CD14-positive monocyte (primary cell): ENCODE measurements at regions not wholly inside any gene's neighbourhood (a gene's known extent, or its start where the extent isn't known, plus 50 kb on each side); places are given as distances from the start of the nearest gene placed in this dataset.

Experiments used
- DNase-seq, 3 donors: peaks; one replicate each; pipeline ENCODE4 v3.0.0-alpha.2; 2011 to 2022
- H2AFZ ChIP-seq: 2 replicates; pipeline ENCODE4 v1.6.0; 2012; ENCODE audit warnings: mild to moderate bottlenecking, low read depth, low read length, inconsistent platforms; ENCODE audit not compliant: insufficient read depth, poor library complexity, severe bottlenecking
- H3K27ac ChIP-seq, 2 donors: 1 replicate in 1 of 2; 2 replicates in 1 of 2; pipeline ENCODE4 v1.5.1; 2012 to 2013; ENCODE audit warnings: low read length in 2 of 2, control low read depth in 1 of 2, inconsistent platforms in 1 of 2, low read depth in 1 of 2, mild to moderate bottlenecking in 1 of 2
- H3K27me3 ChIP-seq, 2 donors: one replicate each; pipeline versions ENCODE4 v1.6.0 to v1.6.1; 2011 to 2013; ENCODE audit warnings: low read length in 2 of 2; ENCODE audit not compliant: control insufficient read depth in 2 of 2, insufficient read depth in 2 of 2
- H3K36me3 ChIP-seq, 2 donors: replicated peaks in 1 of 2; 1 replicate in 1 of 2; 2 replicates in 1 of 2; pipeline versions ENCODE4 v1.5.1 to v1.6.1; 2012 to 2013; ENCODE audit warnings: low read length in 2 of 2, control low read depth in 1 of 2, inconsistent platforms in 1 of 2, mild to moderate bottlenecking in 1 of 2; ENCODE audit not compliant: insufficient read depth in 2 of 2, control insufficient read depth in 1 of 2
- H3K4me1 ChIP-seq, 2 donors: 1 replicate in 1 of 2; 2 replicates in 1 of 2; pipeline versions ENCODE4 v1.5.1 to v1.6.1; 2012 to 2013; ENCODE audit warnings: low read length in 2 of 2, control low read depth in 1 of 2, inconsistent platforms in 1 of 2, mild to moderate bottlenecking in 1 of 2, moderate library complexity in 1 of 2; ENCODE audit not compliant: insufficient read depth in 2 of 2, control insufficient read depth in 1 of 2
- H3K4me2 ChIP-seq: replicated peaks from 2 replicates; pipeline ENCODE3; 2012; ENCODE audit warnings: low read length, moderate library complexity, mild to moderate bottlenecking; ENCODE audit not compliant: poor library complexity, severe bottlenecking; ENCODE audit errors: extremely low read depth
- H3K4me3 ChIP-seq, 3 experiments: fragments of 200-600 bp in 1 of 3; sonication (generic) in 1 of 3; replicated peaks in 1 of 3; 1 replicate in 2 of 3; 2 replicates in 1 of 3; pipeline ENCODE4 v1.5.1; 2011 to 2013; ENCODE audit warnings: low read length in 3 of 3, mild to moderate bottlenecking in 3 of 3, control low read depth in 2 of 3, low read depth in 2 of 3, inconsistent platforms in 1 of 3, moderate library complexity in 1 of 3
- H3K79me2 ChIP-seq: 2 replicates; pipeline ENCODE4 v1.6.0; 2012; ENCODE audit warnings: mild to moderate bottlenecking, control low read depth, inconsistent platforms, low read length, moderate library complexity; ENCODE audit not compliant: insufficient read depth
- H3K9ac ChIP-seq: 2 replicates; pipeline ENCODE4 v1.6.0; 2017; ENCODE audit warnings: low read length, mild to moderate bottlenecking; ENCODE audit not compliant: insufficient read depth, poor library complexity, severe bottlenecking
- H3K9me3 ChIP-seq, 2 donors: replicated peaks in 1 of 2; 1 replicate in 1 of 2; 2 replicates in 1 of 2; pipeline versions ENCODE4 v1.5.1 to v1.6.1; 2012 to 2013; ENCODE audit warnings: low read length in 2 of 2, control low read depth in 1 of 2; ENCODE audit not compliant: control insufficient read depth in 1 of 2, insufficient read depth in 1 of 2
- H4K20me1 ChIP-seq: 2 replicates; pipeline ENCODE4 v1.6.0; 2012; ENCODE audit warnings: mild to moderate bottlenecking, low read length, control low read depth, moderate library complexity; ENCODE audit not compliant: insufficient read depth
- H3K27ac Mint-ChIP-seq, 7 donors: one replicate each; pipeline ENCODE4 v1.8.0; 2020; ENCODE audit warnings: mild to moderate bottlenecking in 7 of 7, mixed read lengths in 7 of 7, moderate library complexity in 6 of 7, inconsistent platforms in 2 of 7
- H3K27me3 Mint-ChIP-seq, 3 donors: one replicate each; pipeline ENCODE4 v1.8.0; 2021 to 2022; ENCODE audit warnings: low read depth in 3 of 3, mild to moderate bottlenecking in 3 of 3, mixed read lengths in 3 of 3, moderate library complexity in 3 of 3, inconsistent platforms in 1 of 3
- H3K36me3 Mint-ChIP-seq, 2 donors: one replicate each; pipeline ENCODE4 v1.8.0; 2020; ENCODE audit warnings: mixed read lengths in 2 of 2, inconsistent platforms in 1 of 2, mild to moderate bottlenecking in 1 of 2
- H3K4me1 Mint-ChIP-seq: one replicate; pipeline ENCODE4 v1.8.0; 2020; ENCODE audit warnings: mild to moderate bottlenecking, mixed read lengths
- H3K4me3 Mint-ChIP-seq, 2 donors: one replicate each; pipeline ENCODE4 v1.8.0; 2020; ENCODE audit warnings: mild to moderate bottlenecking in 2 of 2, mixed read lengths in 2 of 2, moderate library complexity in 1 of 2
- H3K9me3 Mint-ChIP-seq, 7 donors: one replicate each; pipeline ENCODE4 v1.8.0; 2020 to 2022; ENCODE audit warnings: mixed read lengths in 7 of 7, mild to moderate bottlenecking in 6 of 7, moderate library complexity in 6 of 7, inconsistent platforms in 2 of 7
- WGBS: methylation state at CpG from one replicate; pipeline ENCODE4 v1.1.5; 2013; ENCODE audit warnings: missing lambda C conversion rate; ENCODE audit not compliant: insufficient coverage; 5-methylcytosine and 5-hydroxymethylcytosine counted together
- intact Hi-C, 2 donors: fragments of 100-400 bp; cut with micrococcal nuclease; formaldehyde crosslinking; loops; one replicate each; pipeline versions ENCODE4 v1.15.0 to v1.15.1; 2023
- TF ChIP-seq, protein P1 (sequence below): fragments of 200-600 bp; IDR thresholded peaks from one replicate; pipeline ENCODE4 v1.8.0; 2022; ENCODE audit warnings: antibody characterized with exemption, mild to moderate bottlenecking

DNA sequence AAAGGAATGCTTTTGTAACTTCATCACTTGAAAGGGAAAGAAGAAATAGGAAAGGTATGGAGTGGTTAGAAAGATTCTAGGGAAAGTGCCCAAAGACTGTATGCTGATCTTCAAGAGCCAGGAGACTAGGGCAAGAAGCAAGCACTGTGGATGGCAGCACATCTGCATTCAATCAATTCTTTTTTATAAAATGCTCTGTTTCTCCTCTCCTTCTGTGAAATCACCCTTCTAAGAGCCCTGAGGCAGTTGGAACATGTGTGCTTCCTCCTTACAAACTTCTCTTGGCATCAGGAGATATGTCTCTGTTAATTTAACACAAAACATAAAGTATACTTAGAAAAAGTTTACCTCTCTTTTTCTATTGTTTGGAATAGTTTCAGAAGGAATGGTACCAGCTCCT, 1162.2 kb upstream of the GJE1 start:
- no peak for DNase-seq
- no peak overlapping the region for H3K9ac ChIP-seq
- TF ChIP-seq, protein P1, sequence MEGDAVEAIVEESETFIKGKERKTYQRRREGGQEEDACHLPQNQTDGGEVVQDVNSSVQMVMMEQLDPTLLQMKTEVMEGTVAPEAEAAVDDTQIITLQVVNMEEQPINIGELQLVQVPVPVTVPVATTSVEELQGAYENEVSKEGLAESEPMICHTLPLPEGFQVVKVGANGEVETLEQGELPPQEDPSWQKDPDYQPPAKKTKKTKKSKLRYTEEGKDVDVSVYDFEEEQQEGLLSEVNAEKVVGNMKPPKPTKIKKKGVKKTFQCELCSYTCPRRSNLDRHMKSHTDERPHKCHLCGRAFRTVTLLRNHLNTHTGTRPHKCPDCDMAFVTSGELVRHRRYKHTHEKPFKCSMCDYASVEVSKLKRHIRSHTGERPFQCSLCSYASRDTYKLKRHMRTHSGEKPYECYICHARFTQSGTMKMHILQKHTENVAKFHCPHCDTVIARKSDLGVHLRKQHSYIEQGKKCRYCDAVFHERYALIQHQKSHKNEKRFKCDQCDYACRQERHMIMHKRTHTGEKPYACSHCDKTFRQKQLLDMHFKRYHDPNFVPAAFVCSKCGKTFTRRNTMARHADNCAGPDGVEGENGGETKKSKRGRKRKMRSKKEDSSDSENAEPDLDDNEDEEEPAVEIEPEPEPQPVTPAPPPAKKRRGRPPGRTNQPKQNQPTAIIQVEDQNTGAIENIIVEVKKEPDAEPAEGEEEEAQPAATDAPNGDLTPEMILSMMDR = no peak
- H3K27me3 ChIP-seq = no peaks in the 10 kb centered on the region
- no peak overlapping the region for H3K4me3 ChIP-seq
- H3K9me3 ChIP-seq = no peaks in the 10 kb centered on the region
- peaks cover 9 to 30% (median 13%) of the 10 kb centered on the region in 7 donors for H3K9me3 Mint-ChIP-seq
- no peak overlapping the region for H3K4me2 ChIP-seq
- no peaks in the 10 kb centered on the region for H3K27me3 Mint-ChIP-seq
- H3K27ac ChIP-seq = no peak overlapping the region
- no peak overlapping the region for H2AFZ ChIP-seq
- H3K27ac Mint-ChIP-seq = no peak overlapping the region
- H3K36me3 Mint-ChIP-seq = no peaks in the 10 kb centered on the region
- H3K36me3 ChIP-seq = no peaks in the 10 kb centered on the region
- no peaks in the 10 kb centered on the region for H3K4me1 ChIP-seq
- no peaks in the 10 kb centered on the region for H3K4me1 Mint-ChIP-seq
- H3K79me2 ChIP-seq = no peaks in the 10 kb centered on the region
- H3K4me3 Mint-ChIP-seq = no peak overlapping the region
- no peaks in the 10 kb centered on the region for H4K20me1 ChIP-seq
- intact Hi-C loops = no loop called here

DNA sequence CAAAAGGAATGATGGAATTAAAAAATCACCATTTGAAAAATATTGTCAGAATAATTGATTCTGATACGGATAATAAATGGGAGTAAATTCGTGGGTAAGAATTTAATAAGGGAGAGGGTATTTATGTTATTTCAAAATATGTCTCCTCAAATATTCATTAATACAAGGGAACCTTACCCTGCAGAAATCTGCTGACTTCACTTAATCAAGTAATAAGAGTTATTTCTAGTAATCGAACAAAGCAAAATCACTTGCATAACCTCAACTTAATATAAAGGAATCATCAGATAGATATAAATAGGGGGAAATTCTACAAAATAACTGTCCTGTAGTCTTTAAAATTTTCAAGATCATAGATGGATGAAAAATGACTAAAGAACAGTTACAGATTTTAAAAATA, 1164.7 kb upstream of the GJE1 start:
- Histone ChIP-seq H3K27me3 (no peaks in the 10 kb centered on the region), H4K20me1 (no peaks in the 10 kb centered on the region), H3K36me3 (no peaks in the 10 kb centered on the region), H3K4me1 (no peaks in the 10 kb centered on the region), H3K4me2 (no peak overlapping the region), H3K4me3 (no peak overlapping the region), H3K9me3 (no peaks in the 10 kb centered on the region), H3K27ac (no peak overlapping the region), H3K79me2 (no peaks in the 10 kb centered on the region), H3K9ac (no peak overlapping the region), H2AFZ (no peak overlapping the region)
- intact Hi-C loops = no loop called here
- H3K9me3 Mint-ChIP-seq = peaks cover 2 to 27% (median 13%) of the 10 kb centered on the region in 7 donors
- DNase-seq = no peak
- no CpG with 5 or more reads among the region's 3 CpGs for whole genome bisulfite sequencing
- no peaks in the 10 kb centered on the region for H3K4me1 Mint-ChIP-seq
- no peak overlapping the region for H3K4me3 Mint-ChIP-seq
- TF ChIP-seq, protein P1 = no peak
- no peak overlapping the region for H3K27ac Mint-ChIP-seq
- H3K27me3 Mint-ChIP-seq = no peaks in the 10 kb centered on the region
- H3K36me3 Mint-ChIP-seq = no peaks in the 10 kb centered on the region
